GM23338 (cell line): ENCODE measurements at regions not wholly inside any gene's neighbourhood (a gene's known extent, or its start where the extent isn't known, plus 50 kb on each side); places are given as distances from the start of the nearest gene placed in this dataset.

ENCODE experiments used
- ATAC-seq: fragments of 200-7000 bp; cut with Tn5 transposase; 3 replicates; pipeline ENCODE4 v1.9.1; 2020
- DNase-seq: peaks from one replicate; pipeline ENCODE4 v3.0.0-alpha.2; 2015; ENCODE audit warnings: low spot score
- H2AFZ ChIP-seq: fragments of 200-600 bp; sonication (generic); 2 replicates; pipeline ENCODE4 v1.8.0; 2016; ENCODE audit warnings: antibody characterized with exemption, mild to moderate bottlenecking, moderate library complexity
- H3F3A ChIP-seq: fragments of 200-600 bp; sonication (generic); replicated peaks from 2 replicates; pipeline ENCODE4 v1.8.0; 2017; ENCODE audit warnings: antibody characterized with exemption, mixed run types, low read depth
- H3K27ac ChIP-seq: fragments of 200-600 bp; sonication (generic); 2 replicates; pipeline ENCODE4 v1.6.1; 2016; ENCODE audit warnings: low read depth
- H3K27me3 ChIP-seq: fragments of 200-600 bp; sonication (generic); 2 replicates; pipeline ENCODE4 v1.8.0; 2016; ENCODE audit warnings: mild to moderate bottlenecking, mixed run types, moderate library complexity; ENCODE audit not compliant: insufficient read depth
- H3K36me3 ChIP-seq: fragments of 200-600 bp; sonication (generic); 2 replicates; pipeline ENCODE4 v1.8.0; 2016; ENCODE audit warnings: mild to moderate bottlenecking; ENCODE audit not compliant: insufficient read depth
- H3K4me1 ChIP-seq: fragments of 200-600 bp; sonication (generic); 2 replicates; pipeline ENCODE4 v1.8.0; 2016; ENCODE audit warnings: mild to moderate bottlenecking, moderate library complexity; ENCODE audit not compliant: insufficient read depth
- H3K4me2 ChIP-seq: fragments of 200-600 bp; sonication (generic); 2 replicates; pipeline ENCODE4 v1.7.1; 2017; ENCODE audit warnings: mixed run types
- H3K4me3 ChIP-seq: fragments of 200-600 bp; sonication (generic); 2 replicates; pipeline ENCODE4 v1.6.1; 2016; ENCODE audit warnings: mixed run types
- H3K79me2 ChIP-seq: fragments of 200-600 bp; sonication (generic); replicated peaks from 2 replicates; pipeline ENCODE4 v1.8.0; 2017; ENCODE audit warnings: mild to moderate bottlenecking; ENCODE audit not compliant: insufficient read depth
- H3K9me2 ChIP-seq: fragments of 200-600 bp; sonication (generic); 2 replicates; pipeline ENCODE4 v1.8.0; 2017; ENCODE audit not compliant: insufficient read depth
- H4K20me1 ChIP-seq: fragments of 200-600 bp; sonication (generic); replicated peaks from 2 replicates; pipeline ENCODE4 v1.8.0; 2017; ENCODE audit warnings: mild to moderate bottlenecking; ENCODE audit not compliant: insufficient read depth
- H3K27ac Mint-ChIP-seq: 2 replicates; pipeline ENCODE4 v1.8.0; 2020; ENCODE audit warnings: inconsistent platforms, mild to moderate bottlenecking, moderate library complexity, mixed read lengths
- H3K27me3 Mint-ChIP-seq: 3 replicates; pipeline ENCODE4 v1.8.0; 2022; ENCODE audit warnings: low read depth, mild to moderate bottlenecking, moderate library complexity, mixed read lengths, inconsistent platforms; ENCODE audit not compliant: insufficient read depth, poor library complexity
- H3K36me3 Mint-ChIP-seq: 3 replicates; pipeline ENCODE4 v1.8.0; 2021; ENCODE audit warnings: low read depth, mild to moderate bottlenecking, inconsistent platforms, moderate library complexity, mixed read lengths
- H3K4me1 Mint-ChIP-seq: 3 replicates; pipeline ENCODE4 v1.8.0; 2020; ENCODE audit warnings: mild to moderate bottlenecking, inconsistent platforms, mixed read lengths
- H3K4me3 Mint-ChIP-seq: 3 replicates; pipeline ENCODE4 v1.8.0; 2021; ENCODE audit warnings: moderate library complexity, mild to moderate bottlenecking, inconsistent platforms, mixed read lengths
- H3K9me3 Mint-ChIP-seq: 3 replicates; pipeline ENCODE4 v1.8.0; 2020; ENCODE audit warnings: moderate library complexity, mild to moderate bottlenecking, inconsistent platforms, mixed read lengths
- CREB1 ChIP-seq: fragments of 250-450 bp; sonication (Bioruptor Pico); IDR thresholded peaks from 2 replicates; pipeline ENCODE4 v1.5.0; 2020; ENCODE audit warnings: low read depth, mild to moderate bottlenecking, moderate library complexity
- EZH2phosphoT487 ChIP-seq: fragments of 200-600 bp; sonication (generic); IDR thresholded peaks from one replicate; pipeline ENCODE4 v1.8.1; 2018; ENCODE audit warnings: antibody characterized with exemption; ENCODE audit not compliant: unreplicated experiment
- JUNB ChIP-seq: IDR thresholded peaks from one replicate; pipeline ENCODE4 v1.6.1; 2016; ENCODE audit warnings: antibody characterized with exemption; ENCODE audit not compliant: unreplicated experiment
- NANOG ChIP-seq: IDR thresholded peaks from 2 replicates; pipeline ENCODE4 v1.6.1; 2016; ENCODE audit warnings: antibody characterized with exemption, borderline replicate concordance
- POLR2AphosphoS5 ChIP-seq: IDR thresholded peaks from 2 replicates; pipeline ENCODE4 v1.6.1; 2016; ENCODE audit warnings: antibody characterized with exemption, low read depth
- ZNF114 ChIP-seq: fragments of 250-450 bp; sonication (Bioruptor Pico); IDR thresholded peaks from 2 replicates; pipeline ENCODE4 v1.5.0; 2020; ENCODE audit warnings: mild to moderate bottlenecking, moderate library complexity
- ZNF462 ChIP-seq: fragments of 250-450 bp; sonication (Bioruptor Pico); IDR thresholded peaks from 2 replicates; pipeline ENCODE4 v1.5.0; 2020; ENCODE audit warnings: mild to moderate bottlenecking, moderate library complexity

GRCh38 chr7:109895536-109895935 is 1195.4 kb upstream of the LRRN3 start:
- Histone ChIP-seq H2AFZ (peak overlapping the region; percentile 63; the same call in 1 of the 2 replicates), H3K27me3 (no peaks in the 10 kb centered on the region)
- H3K27ac Mint-ChIP-seq = no peak overlapping the region

More at GRCh38 chr7:109895536-109895935, 1195.4 kb upstream of the LRRN3 start:
- Mint-ChIP-seq H3K36me3 (no peaks in the 10 kb centered on the region), H3K27me3 (no peaks in the 10 kb centered on the region), H3K9me3 (no peaks in the 10 kb centered on the region), H3K4me1 (no peaks in the 10 kb centered on the region), H3K4me3 (no peak overlapping the region)
- Histone ChIP-seq H3F3A (no peaks in the 10 kb centered on the region), H3K79me2 (no peaks in the 10 kb centered on the region), H3K4me2 (no peak overlapping the region), H3K4me1 (no peaks in the 10 kb centered on the region), H3K27ac (no peak overlapping the region), H3K4me3 (no peak overlapping the region), H4K20me1 (no peaks in the 10 kb centered on the region), H3K9me2 (no peaks in the 10 kb centered on the region), H3K36me3 (no peaks in the 10 kb centered on the region)
- DNase-seq = no peak
- TF ChIP-seq CREB1 (CRISPR knock-in tag) = no peak
- no peak for TF ChIP-seq ZNF114 (CRISPR knock-in tag)
- no peak for TF ChIP-seq EZH2phosphoT487
- no peak for TF ChIP-seq ZNF462 (CRISPR knock-in tag)
- TF ChIP-seq JUNB = no peak
- TF ChIP-seq NANOG = no peak
- no peak for TF ChIP-seq POLR2AphosphoS5
- no peak for ATAC-seq
